ENCODE measurements at regions not wholly inside any gene's neighbourhood (a gene's known extent, or its start where the extent isn't known, plus 50 kb on each side); places are given as distances from the start of the nearest gene placed in this dataset.

DNA sequence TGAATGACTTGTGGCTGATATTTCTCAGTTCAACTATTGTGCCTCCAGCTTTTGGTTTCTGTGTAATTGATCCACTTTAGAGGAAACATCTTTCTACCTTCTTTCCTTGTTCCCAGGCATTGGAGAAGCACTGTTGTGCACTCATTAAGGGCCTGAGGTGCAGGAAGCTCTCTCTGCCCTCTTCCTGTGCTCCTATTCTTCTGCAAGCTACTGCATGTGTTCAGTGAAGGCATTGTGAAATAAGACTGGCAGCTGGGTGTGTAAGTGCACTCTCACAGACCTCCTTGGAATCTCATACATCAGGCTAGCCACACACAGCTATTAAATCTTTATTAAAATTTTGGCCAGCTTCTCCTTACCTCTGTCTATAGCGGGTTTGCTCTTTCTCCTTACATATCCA, 177.8 kb downstream of the OGFRL1 start:
- Mint-ChIP-seq H3K36me3 (no peaks in the 10 kb centered on the region), H3K4me3 (no peak overlapping the region), H3K27me3 (no peaks in the 10 kb centered on the region), H3K4me1 (no peaks in the 10 kb centered on the region), H3K27ac (no peak overlapping the region), H3K9me3 (ENCODE audit: low read depth) (peaks cover 3% of the 10 kb centered on the region)
- ATAC-seq (no peak), DNase-seq (no peak)
- CTCF ChIA-PET: no interaction called here

DNA sequence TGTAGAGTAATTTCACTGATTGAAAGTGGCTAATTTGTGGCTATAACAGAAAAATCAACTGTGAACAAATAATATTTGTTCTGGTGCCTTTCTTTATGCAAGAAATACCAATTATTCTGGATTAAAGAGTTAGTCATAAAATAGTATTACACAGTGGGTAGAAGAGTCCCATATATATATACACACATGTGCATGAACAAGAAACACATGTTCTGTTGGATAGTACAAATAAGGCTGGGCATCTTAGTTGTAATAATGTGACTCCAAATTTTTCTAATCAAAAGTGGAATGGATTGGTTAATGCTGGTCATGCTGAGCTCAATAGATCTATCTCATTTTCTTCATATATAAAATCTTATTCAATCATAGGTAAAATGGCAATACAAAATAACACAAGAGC, 179.4 kb downstream of the OGFRL1 start:
- no peak for ATAC-seq
- CTCF ChIA-PET: no interaction called here
- H3K4me1 Mint-ChIP-seq: no peaks in the 10 kb centered on the region

DNA sequence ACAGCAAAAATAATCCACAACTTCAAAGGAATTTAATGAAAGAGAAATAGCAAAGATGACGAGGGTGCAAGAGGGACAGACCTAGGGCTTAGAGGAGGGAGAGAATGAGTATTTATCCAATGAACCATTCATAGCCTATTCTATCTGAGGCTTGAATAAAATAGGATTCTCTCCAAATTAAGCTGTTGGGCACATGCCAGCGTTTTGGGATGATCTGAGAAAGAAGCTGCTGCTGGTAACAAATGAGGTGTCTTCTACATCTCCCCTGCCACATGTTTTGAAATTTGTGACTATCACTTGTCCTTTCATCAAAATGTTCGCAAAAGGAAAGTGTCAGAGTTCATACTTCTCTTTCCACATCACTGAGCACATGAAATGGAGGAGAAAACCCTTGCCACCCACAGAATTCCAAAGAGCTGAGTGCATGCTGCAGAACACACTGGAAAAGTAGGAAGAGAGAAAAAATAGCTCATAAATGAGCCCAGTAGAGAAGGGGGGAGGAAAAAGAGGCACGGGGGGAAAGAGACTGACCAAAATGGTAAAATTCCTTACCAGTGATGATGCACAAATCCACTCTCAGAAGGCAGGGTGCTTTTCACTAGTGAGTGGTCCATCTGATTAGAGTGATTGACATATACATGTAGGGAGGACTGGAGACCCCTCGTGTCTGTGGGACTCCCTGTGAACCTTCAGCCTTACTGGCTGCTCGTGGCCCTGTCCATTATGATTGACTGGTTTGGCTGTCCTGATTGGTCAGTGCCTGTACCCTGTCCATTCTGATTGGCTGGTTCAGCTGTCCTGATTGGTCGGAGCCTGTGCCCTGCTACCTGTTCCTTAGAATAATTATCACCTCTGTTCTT, 180.5 kb downstream of the OGFRL1 start:
- ATAC-seq (no peak), DNase-seq (no peak)
- Mint-ChIP-seq H3K27ac (no peak overlapping the region), H3K9me3 (ENCODE audit: low read depth) (peaks cover 3% of the 10 kb centered on the region), H3K27me3 (peaks cover 3% of the 10 kb centered on the region), H3K36me3 (no peaks in the 10 kb centered on the region), H3K4me1 (no peaks in the 10 kb centered on the region), H3K4me3 (no peak overlapping the region)
- CTCF ChIA-PET: no interaction called here

More for the DNA sequence above, 179.4 kb downstream of the OGFRL1 start:
- Mint-ChIP-seq H3K9me3 (ENCODE audit: low read depth) (peaks cover 3% of the 10 kb centered on the region), H3K4me3 (no peak overlapping the region), H3K27ac (no peak overlapping the region), H3K27me3 (no peaks in the 10 kb centered on the region), H3K36me3 (no peaks in the 10 kb centered on the region)
- no peak for DNase-seq

DNA sequence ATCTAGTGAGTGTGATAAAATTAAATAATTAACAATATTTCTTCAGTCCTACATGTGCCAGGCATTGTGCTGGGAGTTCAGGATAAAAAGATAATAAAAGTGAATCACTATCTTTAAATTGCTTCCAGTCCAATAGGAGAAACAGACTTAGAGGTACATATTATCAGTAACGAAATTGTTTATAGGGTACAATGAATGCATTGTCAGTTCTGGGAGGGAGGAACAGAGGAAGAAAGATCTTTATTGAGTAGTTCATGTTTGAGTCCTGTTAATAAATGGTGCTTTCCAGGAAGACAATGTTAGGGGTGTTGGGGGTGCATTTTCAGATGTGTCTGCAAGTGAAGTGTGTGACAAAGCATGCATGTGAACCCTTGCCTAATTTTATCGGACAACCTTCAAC, 183.1 kb downstream of the OGFRL1 start:
- H3K4me3 Mint-ChIP-seq: no peak overlapping the region
- no peak for DNase-seq
- CTCF ChIA-PET: interaction anchor here (1.3 kb wide), 1 partner anchor 10 kb away, joined by 3 read pairs; no protein-coding TSS in a partner anchor
- ATAC-seq: no peak
- H3K27ac Mint-ChIP-seq: no peak overlapping the region
- H3K36me3 Mint-ChIP-seq: no peaks in the 10 kb centered on the region
- H3K4me1 Mint-ChIP-seq: no peaks in the 10 kb centered on the region
- no peaks in the 10 kb centered on the region for H3K9me3 Mint-ChIP-seq (ENCODE audit: low read depth)
- peaks cover 3% of the 10 kb centered on the region for H3K27me3 Mint-ChIP-seq

DNA sequence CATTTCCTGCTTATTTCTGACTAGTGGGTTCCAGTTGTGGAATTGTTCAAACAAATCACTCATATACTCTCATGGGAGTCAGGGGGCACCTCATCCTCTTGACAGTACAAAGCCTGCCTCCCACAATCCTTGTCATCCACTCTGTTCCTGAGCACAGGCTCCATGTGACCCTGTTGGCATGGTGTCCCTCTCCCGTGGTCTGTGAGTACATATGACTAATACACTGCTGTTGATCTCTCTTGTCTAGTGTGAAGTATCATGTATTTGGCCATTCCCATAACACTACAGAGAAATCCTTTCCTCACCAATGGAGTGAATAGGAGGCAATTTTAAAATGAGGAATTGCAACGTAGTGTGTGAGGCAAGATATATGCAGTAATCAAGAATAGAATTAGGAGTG, 185.3 kb downstream of the OGFRL1 start:
- H3K4me1 Mint-ChIP-seq: no peaks in the 10 kb centered on the region

DNA sequence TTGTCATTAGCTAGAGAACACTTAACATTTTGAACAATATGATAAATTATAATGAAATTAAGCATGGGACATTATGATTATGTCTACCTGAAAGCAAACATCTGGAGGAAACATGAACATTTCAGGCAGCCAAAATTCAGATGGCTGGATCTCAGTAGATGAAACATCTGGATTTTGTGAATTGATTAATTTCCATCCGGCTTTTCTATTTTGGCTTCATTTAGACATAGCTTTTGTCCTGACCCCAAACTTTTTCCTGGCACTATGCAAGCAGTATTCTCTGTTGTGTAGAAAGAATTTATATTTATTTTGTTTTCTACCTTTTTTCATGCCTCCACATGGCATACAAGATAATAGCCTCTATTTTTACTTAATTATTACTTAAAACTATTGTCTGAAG, 186.3 kb downstream of the OGFRL1 start:
- H3K9me3 Mint-ChIP-seq (ENCODE audit: low read depth): no peaks in the 10 kb centered on the region
- DNase-seq (no peak), ATAC-seq (no peak)
- peaks cover 3% of the 10 kb centered on the region for H3K27me3 Mint-ChIP-seq
- H3K4me3 Mint-ChIP-seq: no peak overlapping the region
- CTCF ChIA-PET: no interaction called here
- no peaks in the 10 kb centered on the region for H3K4me1 Mint-ChIP-seq
- H3K27ac Mint-ChIP-seq: no peak overlapping the region
- no peaks in the 10 kb centered on the region for H3K36me3 Mint-ChIP-seq

More for the DNA sequence above, 185.3 kb downstream of the OGFRL1 start:
- no peak for ATAC-seq
- Mint-ChIP-seq H3K9me3 (ENCODE audit: low read depth) (no peaks in the 10 kb centered on the region), H3K27ac (no peak overlapping the region), H3K4me3 (no peak overlapping the region), H3K36me3 (no peaks in the 10 kb centered on the region), H3K27me3 (peaks cover 3% of the 10 kb centered on the region)
- no peak for DNase-seq
- CTCF ChIA-PET: no interaction called here

DNA sequence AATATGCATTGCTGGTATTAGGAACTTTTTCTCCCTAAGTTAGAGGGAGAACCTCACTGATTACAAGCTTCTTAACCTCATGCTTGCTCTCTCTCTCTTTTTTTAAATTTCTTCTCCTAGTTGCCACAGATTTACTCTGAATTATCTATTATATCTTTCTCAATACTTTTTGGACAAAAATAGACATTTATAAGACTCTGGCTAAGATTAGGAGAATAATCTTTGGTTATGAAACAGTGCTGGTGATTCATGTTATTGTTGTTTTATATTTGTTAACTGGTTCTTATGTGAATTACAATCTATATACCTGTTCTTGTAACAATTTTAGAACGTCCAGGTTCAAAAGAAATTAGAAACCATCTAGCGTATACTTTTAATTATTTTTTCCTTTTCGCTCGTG, 187.8 kb downstream of the OGFRL1 start:
- Mint-ChIP-seq H3K4me3 (no peak overlapping the region), H3K9me3 (ENCODE audit: low read depth) (no peaks in the 10 kb centered on the region), H3K4me1 (no peaks in the 10 kb centered on the region), H3K27ac (no peak overlapping the region), H3K27me3 (peaks cover 3% of the 10 kb centered on the region), H3K36me3 (no peaks in the 10 kb centered on the region)
- CTCF ChIA-PET: no interaction called here
- no peak for DNase-seq
- ATAC-seq: no peak

DNA sequence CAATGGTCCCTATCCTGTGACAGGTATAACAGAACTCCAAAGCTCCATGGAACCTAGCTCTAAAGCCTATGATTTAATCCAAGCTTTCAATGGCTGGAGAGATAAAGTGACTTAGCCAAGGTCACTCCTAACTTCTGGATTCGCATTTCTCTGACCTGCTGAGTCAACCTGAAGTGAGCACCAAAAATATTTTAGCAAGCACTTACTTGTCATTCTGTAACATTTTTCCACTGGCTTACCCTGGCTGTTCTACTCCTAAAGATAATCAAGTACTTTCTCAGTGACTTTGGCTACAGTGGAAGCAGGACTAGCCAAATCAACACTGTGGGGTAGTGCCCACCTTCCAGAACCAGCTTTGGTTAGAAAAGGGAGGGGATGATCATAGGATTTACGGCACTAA, 188.3 kb downstream of the OGFRL1 start:
- no peak overlapping the region for H3K27ac Mint-ChIP-seq
- H3K4me1 Mint-ChIP-seq: no peaks in the 10 kb centered on the region
- ATAC-seq (no peak), DNase-seq (no peak)
- no peak overlapping the region for H3K4me3 Mint-ChIP-seq
- H3K27me3 Mint-ChIP-seq: peaks cover 3% of the 10 kb centered on the region
- H3K36me3 Mint-ChIP-seq: no peaks in the 10 kb centered on the region
- no peaks in the 10 kb centered on the region for H3K9me3 Mint-ChIP-seq (ENCODE audit: low read depth)
- CTCF ChIA-PET: no interaction called here

DNA sequence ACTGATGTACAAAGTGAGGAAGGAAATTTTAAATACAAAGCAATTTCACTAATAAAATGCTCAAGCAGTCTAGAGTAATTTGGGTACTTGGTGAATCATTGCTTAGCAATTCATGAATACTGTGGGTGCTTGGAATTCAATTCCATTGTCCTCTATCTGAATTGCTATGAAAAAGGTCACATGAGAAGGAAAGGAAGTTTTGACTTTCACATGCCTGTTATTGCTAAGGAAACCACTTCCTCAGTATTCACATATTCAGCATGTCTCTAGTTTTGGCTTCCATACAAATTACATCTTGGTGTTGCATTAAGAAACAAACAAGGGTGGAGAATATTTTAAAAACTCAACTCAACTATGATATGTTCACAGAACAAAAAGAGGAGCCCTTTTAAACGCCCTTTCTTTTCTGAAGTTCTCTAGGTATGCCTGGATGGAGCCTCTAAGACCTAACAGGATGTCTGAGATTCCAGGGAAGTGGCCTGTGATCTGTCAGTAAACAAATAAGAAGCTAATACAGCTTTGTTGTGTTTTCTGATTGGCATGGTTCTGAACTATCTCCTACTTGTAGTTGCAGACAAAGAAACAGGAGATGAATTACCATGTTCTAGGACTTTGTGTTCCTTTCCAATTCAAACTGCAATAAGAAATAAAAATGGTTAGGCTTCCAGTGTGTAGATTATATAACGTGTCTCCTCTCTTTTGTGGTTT, 190.4 kb downstream of the OGFRL1 start:
- no peaks in the 10 kb centered on the region for H3K4me1 Mint-ChIP-seq
- no peaks in the 10 kb centered on the region for H3K27me3 Mint-ChIP-seq
- H3K9me3 Mint-ChIP-seq (ENCODE audit: low read depth): no peaks in the 10 kb centered on the region
- DNase-seq (no peak), ATAC-seq (no peak)
- no peak overlapping the region for H3K4me3 Mint-ChIP-seq
- no peaks in the 10 kb centered on the region for H3K36me3 Mint-ChIP-seq
- CTCF ChIA-PET: no interaction called here
- no peak overlapping the region for H3K27ac Mint-ChIP-seq

DNA sequence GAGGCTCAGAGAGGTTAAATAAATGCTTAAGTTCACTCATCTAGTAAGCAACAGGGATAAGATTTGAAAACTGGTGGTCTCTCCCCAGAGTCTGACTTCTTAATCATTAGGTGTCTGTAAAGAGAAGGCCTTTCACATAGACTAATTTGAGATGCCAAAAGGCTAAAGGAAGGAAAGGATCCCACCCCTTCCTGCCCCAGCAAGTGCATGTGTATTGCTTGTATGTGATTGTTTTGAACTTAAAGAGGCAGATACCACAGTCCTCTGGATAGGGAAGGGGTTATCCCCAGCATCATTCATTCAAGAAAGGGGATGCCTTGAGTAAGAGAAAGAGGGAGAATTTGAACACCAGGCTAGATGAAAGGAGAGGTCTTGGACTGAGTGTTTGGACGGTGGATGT, 192.0 kb downstream of the OGFRL1 start:
- no peak overlapping the region for H3K27ac Mint-ChIP-seq
- H3K4me1 Mint-ChIP-seq: no peaks in the 10 kb centered on the region
- CTCF ChIA-PET: no interaction called here
- H3K27me3 Mint-ChIP-seq: no peaks in the 10 kb centered on the region
- DNase-seq (no peak), ATAC-seq (no peak)
- no peak overlapping the region for H3K4me3 Mint-ChIP-seq
- no peaks in the 10 kb centered on the region for H3K9me3 Mint-ChIP-seq (ENCODE audit: low read depth)
- H3K36me3 Mint-ChIP-seq: no peaks in the 10 kb centered on the region

DNA sequence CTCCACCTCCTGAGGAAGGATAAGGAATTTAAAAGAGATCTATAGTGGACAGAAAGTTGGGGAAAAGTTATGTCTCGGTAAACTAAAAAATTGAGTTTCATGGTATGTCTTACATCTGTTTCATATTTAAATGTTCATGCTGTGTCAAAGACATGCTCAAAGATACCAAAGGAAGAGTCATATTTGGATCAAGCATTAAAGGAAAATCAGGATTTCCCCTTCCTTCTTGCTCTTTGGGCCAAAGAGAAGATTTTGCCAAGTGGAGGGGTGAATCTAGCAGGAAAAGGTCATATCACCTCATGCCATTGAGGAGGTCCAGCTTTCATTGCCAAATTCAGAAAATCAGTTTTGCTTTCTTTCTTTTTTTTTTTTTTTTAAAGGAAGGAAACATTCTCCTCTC, 192.4 kb downstream of the OGFRL1 start:
- DNase-seq: no peak
- CTCF ChIA-PET: no interaction called here

DNA sequence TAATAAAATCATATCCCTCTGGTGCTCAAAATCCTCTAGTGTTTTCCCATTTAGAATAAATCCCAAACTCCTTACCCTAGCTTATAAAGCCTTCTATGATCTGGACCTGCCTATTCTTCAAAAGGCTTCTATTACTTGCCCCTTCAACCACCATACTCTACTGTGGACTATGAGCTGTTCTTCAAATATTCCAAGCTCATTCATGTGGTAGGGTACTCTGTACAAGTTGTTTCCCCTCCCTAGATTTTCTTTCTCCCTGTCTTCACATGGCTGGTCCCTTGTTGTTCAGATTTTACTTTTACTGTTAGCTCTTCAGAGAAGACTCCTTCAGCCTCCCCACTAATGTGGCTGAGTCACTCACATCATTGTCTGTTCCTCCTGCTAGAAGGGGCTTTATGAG, 193.2 kb downstream of the OGFRL1 start:
- Mint-ChIP-seq H3K4me1 (no peaks in the 10 kb centered on the region), H3K36me3 (no peaks in the 10 kb centered on the region), H3K9me3 (ENCODE audit: low read depth) (no peaks in the 10 kb centered on the region), H3K27me3 (no peaks in the 10 kb centered on the region), H3K4me3 (no peak overlapping the region), H3K27ac (no peak overlapping the region)
- DNase-seq: no peak
- CTCF ChIA-PET: interaction anchor here (0.7 kb wide), 1 partner anchor 10 kb away, joined by 3 read pairs; no protein-coding TSS in a partner anchor
- no peak for ATAC-seq

More for the DNA sequence above, 192.4 kb downstream of the OGFRL1 start:
- no peaks in the 10 kb centered on the region for H3K27me3 Mint-ChIP-seq
- no peak overlapping the region for H3K27ac Mint-ChIP-seq
- ATAC-seq: no peak
- H3K9me3 Mint-ChIP-seq (ENCODE audit: low read depth): no peaks in the 10 kb centered on the region
- H3K36me3 Mint-ChIP-seq: no peaks in the 10 kb centered on the region
- no peaks in the 10 kb centered on the region for H3K4me1 Mint-ChIP-seq
- no peak overlapping the region for H3K4me3 Mint-ChIP-seq

DNA sequence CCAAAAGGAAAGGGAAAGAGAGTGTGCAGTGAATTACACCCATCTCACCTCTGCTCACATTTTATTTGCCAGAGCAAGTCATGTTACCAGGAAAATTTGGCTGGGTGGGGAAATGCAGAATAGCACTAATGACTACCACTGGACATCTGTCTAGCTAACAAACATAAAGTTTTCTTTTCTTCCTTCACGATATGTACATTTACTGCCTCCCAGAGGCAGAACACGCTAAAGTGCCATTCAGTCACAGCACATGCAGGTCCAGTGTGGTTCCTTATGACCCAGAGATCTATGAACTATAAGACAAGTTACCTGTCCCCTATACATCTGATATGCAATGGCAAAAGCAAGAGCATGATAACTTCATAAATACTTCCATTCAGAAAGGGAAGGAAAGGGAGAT, 194.1 kb downstream of the OGFRL1 start:
- Mint-ChIP-seq H3K9me3 (ENCODE audit: low read depth) (no peaks in the 10 kb centered on the region), H3K4me1 (no peaks in the 10 kb centered on the region), H3K27ac (no peak overlapping the region), H3K4me3 (no peak overlapping the region), H3K36me3 (no peaks in the 10 kb centered on the region), H3K27me3 (no peaks in the 10 kb centered on the region)
- DNase-seq (no peak), ATAC-seq (no peak)
- CTCF ChIA-PET: no interaction called here

DNA sequence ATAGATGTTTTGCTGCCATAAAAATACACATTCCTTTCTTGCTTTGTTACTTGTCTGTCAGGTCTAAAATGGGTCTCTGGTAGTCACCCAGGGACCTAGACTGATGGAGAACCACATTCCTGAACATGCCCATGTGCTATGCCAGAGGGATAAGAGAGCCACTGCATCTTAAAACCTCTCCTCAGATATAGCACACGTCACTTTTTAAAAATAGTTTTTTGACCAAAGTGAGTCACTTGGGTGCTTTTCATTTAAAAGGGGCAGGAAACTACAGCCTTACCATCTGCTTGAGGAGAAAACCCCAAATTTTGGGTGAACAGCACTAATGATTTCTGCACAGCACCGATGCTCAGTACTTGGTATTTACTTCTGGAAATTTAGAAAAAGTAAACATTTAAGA, 197.8 kb downstream of the OGFRL1 start:
- Mint-ChIP-seq H3K9me3 (ENCODE audit: low read depth) (no peaks in the 10 kb centered on the region), H3K36me3 (no peaks in the 10 kb centered on the region), H3K27ac (no peak overlapping the region), H3K4me3 (no peak overlapping the region), H3K27me3 (peaks cover 4% of the 10 kb centered on the region), H3K4me1 (no peaks in the 10 kb centered on the region)
- ATAC-seq: no peak
- DNase-seq: no peak
- CTCF ChIA-PET: no interaction called here

All from activated CD8-positive, alpha-beta memory T cell treated with anti-CD3 and anti-CD28 coated beads, Interleukin-2, amount 10 ng/mL, durations not matched to agents 7 days and 5 days (primary cell).